GDM1 (cell line): ENCODE measurements at regions not wholly inside any gene's neighbourhood (a gene's known extent, or its start where the extent isn't known, plus 50 kb on each side); places are given as distances from the start of the nearest gene placed in this dataset.
"Not testable (repeated sequence)": the region's sequence is repeated elsewhere in the genome, so short reads cannot be mapped to it uniquely, and the experiment has no call there.

Source experiments
- DNase-seq: peaks from one replicate; lab custom pipeline; 2025; lab: John Stamatoyannopoulos, UW

GRCh38 chr2:71958426-71958825 lies 189.2 kb downstream of the CYP26B1 start:
- not testable (repeated sequence) for DNase-seq

- no peak for DNase-seq
These were observed 195.0 kb downstream of the CYP26B1 start for GRCh38 chr2:71952572-71953188.

DNA sequence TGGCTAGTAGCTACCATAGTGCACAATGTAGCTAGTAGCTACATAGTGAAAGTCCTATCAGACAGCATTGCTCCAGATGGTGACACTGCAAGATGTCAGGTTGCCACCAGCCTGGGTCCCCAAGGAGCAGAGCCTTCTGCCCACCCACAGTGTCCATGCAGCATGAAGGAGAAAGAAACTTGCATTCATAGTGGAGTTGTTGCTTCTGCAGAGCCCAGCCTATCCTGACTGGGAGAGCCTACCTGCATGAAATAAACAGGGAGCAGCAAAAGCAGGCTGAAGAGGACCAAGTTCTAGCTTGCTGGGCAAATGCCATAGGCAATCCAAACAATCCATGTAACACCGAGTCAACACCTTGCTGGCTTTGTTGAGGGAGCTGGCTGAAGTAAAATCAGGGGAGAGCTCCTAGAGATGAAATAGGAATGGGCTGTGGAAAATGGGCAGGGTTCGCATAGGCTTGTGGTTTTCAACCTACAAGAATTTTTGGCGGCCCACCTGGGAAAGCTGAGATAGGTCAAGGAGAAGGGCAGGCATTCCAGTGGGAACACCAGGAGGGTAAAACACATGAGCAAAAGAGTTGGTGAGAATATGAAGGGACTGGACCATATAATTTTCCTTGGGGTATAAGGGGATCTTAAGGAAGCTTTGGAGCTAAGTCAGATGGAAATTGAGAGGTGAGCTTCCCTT lies 195.8 kb downstream of the CYP26B1 start:
- DNase-seq: no peak

- no peak for DNase-seq
These were observed 196.6 kb downstream of the CYP26B1 start for GRCh38 chr2:71951083-71951468.

DNA sequence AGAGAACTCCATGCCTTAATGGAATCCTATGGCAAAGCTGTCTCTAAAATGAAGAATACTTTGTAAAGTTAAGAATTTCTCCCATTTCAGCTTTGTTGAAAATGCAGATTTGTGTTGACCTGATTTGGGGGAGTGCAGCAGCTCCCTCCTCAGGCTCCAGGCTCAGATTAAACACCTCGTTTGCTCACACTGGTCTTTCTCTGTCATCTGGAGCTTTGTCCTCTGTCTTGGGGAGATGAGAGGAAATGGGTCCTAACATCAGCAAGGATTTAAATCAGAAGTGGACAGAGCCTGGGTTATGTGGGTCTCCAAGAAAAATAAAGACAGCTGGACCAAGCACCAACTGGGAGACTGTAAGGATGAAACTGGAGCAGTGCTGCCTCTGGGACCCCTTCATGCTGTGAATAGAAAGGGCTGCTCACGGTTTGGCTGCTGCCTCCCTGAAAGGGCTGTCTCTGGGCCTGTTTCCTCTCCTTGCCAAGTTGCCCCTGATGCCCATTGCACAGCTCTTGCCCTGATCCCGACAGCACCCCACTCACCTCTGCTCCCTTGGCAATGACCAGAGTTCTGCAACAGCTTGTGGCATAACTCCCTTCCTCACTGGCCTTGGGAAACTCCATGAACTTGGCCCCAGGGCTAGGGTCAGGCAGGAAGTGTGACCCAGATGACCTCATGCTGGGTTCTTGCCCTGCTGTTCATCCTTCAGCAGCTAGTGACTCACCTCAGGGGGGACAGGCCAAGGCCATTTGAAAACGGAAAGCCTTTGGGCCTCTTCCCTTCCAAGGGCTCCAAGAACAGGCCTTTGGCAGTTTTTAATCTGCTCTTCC lies 197.2 kb downstream of the CYP26B1 start:
- DNase-seq: no peak

GRCh38 chr2:71949537-71949798 lies 198.2 kb downstream of the CYP26B1 start:
- DNase-seq: no peak

- DNase-seq: no peak
These were observed 198.7 kb downstream of the CYP26B1 start for GRCh38 chr2:71948781-71949536.

DNA sequence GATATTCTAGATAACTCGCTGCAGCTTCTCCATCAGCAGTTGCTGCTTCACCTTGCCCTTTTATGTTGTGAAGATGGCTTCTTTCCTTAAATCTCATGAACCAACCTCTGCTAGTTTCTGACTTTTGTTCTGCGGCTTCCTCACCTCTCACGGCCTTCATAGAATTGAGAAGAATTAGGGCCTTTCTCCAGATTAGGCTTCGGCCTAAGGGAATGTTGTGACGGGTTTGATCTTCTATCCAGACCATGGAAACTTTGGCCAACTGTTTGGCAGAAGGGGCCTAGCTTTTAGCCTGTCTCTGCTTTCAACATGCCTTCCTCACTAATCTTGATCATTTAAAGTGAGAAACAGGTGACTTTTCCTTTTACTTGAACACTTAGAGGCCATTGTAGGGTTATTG lies 199.9 kb downstream of the CYP26B1 start:
- no peak for DNase-seq

GRCh38 chr2:71945603-71945959 lies 202.1 kb downstream of the CYP26B1 start:
- DNase-seq: no peak

- no peak for DNase-seq
These were observed 202.7 kb downstream of the CYP26B1 start for GRCh38 chr2:71944806-71945602.

- no peak for DNase-seq
These were observed 203.5 kb downstream of the CYP26B1 start for GRCh38 chr2:71944183-71944550.

DNA sequence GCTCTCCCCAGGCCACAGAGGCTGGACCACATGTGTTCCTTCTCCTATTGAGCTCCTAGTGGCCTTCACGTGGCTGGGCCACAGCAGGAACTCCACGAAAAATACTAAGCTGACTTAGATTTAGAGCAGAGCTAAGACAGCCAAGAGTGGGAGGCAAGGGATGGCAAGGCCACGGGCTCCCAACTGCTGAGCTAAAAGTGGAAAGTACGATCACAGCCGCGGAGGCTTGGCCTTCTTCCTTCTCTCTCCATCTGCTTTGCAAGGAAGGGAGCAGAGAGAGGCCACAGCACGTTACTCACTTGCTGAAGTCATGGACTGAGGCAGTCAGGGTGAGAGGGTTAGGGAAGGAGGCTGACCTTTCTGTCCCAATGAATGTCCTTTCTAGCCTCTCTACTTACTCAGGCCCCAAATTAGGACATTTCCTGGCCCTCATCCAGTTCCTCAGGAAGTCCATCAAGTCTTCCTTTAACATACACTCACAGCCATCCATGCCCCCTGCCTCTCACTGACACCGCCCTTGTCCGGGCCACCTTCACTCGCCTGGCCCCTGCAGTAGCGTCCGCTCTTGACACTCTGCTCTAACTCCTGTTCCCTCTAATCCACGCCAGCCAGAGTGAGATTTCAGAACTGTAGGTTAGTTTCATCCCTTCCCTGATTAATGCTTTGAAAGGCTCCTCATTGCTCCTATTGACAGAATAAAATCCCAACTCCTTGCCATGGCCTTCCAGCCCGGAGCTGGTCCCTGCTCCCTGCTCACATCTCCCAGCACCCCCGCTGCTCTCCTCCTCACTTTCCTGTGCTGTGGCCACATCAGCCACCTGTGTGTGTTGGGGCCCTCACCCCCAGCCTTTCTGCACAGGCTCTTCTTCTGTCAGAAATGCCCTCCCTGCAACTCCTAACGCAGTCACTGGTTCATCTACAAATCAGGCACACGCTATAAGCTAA lies 204.2 kb downstream of the CYP26B1 start:
- no peak for DNase-seq

DNA sequence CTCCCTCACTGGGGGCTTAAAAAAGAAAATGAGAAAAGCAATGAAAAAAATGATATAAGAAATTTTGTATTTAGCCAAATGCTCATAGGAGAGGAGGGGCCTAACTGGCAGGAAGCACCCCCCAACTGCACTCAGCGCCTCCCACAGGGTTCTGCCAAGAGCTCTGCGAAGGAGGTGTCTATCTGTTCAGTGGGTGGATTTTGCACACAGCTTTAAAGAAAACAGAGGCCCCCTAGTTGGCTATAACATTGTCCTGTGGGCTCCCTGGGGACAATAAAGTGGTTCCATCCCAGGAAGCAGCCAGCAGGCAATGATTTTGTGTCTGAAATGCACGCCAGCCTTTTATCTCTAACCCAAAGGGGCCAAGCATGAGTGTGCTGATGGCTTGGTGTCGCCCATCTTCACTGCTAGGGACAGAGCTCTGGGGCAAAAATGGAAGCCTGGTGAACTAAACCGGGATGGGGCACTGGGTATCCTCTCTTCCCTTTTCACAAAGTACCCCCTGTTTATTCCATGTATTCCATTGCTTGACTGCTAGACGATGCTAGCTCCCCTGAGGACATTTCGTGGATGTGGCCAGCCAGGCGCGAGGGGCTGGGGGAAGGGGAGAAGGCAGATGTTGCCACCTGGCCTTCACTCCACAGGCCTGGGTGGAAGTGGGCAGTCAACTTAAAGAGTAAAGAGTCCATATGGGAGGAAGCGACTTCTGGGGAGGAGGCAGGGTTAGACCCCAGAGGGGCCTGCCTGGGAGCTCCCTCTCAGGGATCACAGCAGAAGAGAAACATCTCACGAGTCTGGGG lies 205.7 kb downstream of the CYP26B1 start:
- no peak for DNase-seq

DNA sequence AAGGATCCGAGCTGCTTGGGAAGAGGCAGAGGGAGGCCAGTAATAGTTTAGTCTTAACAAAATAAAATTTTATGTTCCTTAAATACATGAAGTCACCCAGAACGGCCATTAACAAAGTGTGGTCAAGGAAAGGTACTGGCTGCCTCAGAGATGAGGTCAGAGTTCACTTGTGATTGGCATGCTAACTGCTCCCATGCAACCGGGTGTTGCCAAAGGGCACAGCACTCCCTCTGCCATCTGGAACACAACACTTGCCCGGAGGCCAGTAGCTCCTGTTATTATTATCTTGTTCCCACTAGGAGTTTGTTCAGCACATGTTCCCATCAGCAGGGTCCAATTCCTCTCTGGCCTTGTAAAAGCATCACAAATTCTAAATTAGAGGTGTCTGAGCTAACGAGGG lies 207.0 kb downstream of the CYP26B1 start:
- DNase-seq: no peak

DNA sequence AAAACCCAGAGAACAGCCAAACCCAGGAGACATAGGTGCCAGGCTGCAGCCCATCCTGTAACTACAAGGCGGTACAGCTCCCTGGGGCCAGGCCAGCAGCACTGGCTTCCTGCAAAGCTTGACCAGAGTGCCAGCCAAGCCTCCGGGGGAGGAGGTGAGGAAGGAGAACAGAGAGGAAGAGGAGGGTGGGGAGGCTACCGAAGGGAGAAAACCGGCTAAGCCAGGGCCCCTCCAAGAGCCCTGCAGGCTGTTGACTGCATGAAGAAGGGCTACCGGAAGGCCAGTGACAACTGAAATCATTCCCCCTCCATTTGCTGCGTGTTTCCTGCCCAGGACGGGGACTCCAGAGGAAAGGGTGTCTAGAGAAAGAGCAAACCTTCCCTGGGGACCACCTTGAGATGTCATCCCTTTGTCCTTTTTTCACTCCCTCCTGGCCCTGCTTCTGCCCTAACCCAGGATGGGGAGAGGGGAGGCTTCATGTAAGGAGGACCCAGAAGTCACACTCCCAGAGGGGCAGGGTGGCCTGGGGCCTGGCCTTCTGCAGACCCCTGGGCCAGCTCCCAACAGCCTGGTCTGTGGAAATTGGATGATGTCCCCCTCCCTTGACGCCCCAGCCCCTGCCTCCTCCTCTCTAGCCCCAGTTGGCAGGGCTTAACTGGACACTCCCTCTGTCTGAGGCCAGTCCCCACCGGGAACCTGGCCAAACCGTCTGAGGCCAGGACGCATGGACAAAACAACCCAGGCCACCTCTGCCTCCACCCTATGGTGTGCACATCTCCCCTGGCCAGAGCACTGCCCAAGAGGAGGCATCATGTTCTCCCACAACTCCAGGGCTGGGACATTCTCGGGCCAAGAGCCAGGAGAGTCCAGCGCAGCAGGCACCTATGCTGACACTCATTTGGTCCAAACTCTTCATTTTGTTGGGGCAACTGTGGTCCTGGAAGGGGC lies 207.8 kb downstream of the CYP26B1 start:
- DNase-seq: no peak

DNA sequence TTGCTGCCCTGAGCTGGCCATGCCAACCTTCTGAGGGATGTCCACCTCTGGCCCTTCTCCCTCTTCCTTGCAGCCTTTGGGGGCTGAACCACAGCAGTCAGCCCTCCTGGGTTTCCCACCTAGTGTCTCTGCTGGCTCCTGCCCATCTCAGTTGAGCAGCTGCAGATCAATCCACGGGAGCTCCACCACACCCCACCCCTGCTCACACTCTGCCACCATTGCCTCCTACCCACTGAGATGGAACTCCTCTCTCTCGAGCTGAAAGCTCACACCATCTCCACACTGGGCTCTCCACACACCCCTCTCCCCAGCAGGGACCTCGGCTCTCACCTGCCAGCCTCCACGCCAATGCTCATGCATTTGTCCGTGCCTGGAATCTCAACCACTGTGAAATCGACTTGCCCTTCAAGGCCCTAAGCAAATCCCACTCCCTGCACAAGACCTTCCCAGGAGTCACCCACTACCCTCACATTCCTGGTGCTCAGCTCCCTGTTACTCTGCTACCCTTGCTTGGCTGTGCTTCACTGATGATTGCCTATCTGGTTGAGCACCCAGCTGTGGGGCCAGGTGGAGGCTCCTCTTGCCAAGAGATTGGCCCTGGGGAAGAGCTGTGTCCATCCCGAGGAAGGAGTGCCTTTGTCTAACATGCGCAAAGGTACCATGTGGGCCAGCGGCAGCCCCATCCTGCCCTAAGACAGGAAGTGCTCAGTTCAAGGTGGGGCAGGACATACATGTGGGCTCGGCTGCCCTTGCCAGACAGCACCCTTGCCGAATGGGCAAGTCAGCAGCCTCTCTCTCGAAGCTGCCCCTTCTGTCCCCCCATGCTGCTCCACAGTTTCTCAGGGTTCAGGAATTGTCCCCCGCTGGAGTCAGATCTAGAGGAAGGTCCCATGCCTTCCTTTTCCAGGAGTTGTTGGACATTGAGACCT lies 208.7 kb downstream of the CYP26B1 start:
- DNase-seq: no peak

GRCh38 chr2:71938108-71938507 lies 209.6 kb downstream of the CYP26B1 start:
- DNase-seq: no peak

GRCh38 chr2:71937396-71937795 lies 210.3 kb downstream of the CYP26B1 start:
- DNase-seq: no peak
